ENCODE measurements at regions not wholly inside any gene's neighbourhood (a gene's known extent, or its start where the extent isn't known, plus 50 kb on each side); places are given as distances from the start of the nearest gene placed in this dataset.

- H3K4me1 ChIP-seq = peaks cover 0 to 52% of the 10 kb centered on the region in 2 donors
- no peaks in the 10 kb centered on the region for H3K9me3 ChIP-seq
- no peaks in the 10 kb centered on the region for H3K36me3 ChIP-seq
- TF ChIP-seq, protein P1, sequence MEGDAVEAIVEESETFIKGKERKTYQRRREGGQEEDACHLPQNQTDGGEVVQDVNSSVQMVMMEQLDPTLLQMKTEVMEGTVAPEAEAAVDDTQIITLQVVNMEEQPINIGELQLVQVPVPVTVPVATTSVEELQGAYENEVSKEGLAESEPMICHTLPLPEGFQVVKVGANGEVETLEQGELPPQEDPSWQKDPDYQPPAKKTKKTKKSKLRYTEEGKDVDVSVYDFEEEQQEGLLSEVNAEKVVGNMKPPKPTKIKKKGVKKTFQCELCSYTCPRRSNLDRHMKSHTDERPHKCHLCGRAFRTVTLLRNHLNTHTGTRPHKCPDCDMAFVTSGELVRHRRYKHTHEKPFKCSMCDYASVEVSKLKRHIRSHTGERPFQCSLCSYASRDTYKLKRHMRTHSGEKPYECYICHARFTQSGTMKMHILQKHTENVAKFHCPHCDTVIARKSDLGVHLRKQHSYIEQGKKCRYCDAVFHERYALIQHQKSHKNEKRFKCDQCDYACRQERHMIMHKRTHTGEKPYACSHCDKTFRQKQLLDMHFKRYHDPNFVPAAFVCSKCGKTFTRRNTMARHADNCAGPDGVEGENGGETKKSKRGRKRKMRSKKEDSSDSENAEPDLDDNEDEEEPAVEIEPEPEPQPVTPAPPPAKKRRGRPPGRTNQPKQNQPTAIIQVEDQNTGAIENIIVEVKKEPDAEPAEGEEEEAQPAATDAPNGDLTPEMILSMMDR (IDR thresholded peaks at IDR 0.05) = no peak
- no peak overlapping the region for H3K4me3 ChIP-seq
- H3K27me3 ChIP-seq = no peaks in the 10 kb centered on the region
- peak; percentile 80 for DNase-seq (ENCODE audit: low spot score)
- peak overlapping the region; percentile 65 to 78 for H3K27ac ChIP-seq
These were observed 451.1 kb upstream of the KCNMB2 start for GRCh38 chr3:178084938-178085816.

DNA sequence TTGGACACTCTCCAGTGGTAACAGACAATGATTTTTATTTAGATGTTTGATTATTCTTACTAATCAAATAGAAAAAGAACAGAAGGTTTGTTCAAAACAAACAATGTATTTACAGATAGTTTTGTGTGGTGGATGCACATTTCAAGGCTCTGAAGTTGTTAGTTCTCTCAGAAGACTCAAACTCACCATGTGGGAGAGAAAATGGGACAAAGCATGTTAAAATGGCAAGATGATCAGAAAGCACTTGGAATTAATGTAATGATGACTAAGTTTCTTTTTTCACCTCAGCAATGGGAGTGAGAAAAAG, 450.5 kb upstream of the KCNMB2 start:
- no peaks in the 10 kb centered on the region for H3K9me3 ChIP-seq
- DNase-seq (ENCODE audit: low spot score) = no peak
- TF ChIP-seq, protein P1 (IDR thresholded peaks at IDR 0.05) = no peak
- no peak overlapping the region for H3K4me3 ChIP-seq
- peak overlapping the region in 1 of 2 donors; percentile 78 for H3K27ac ChIP-seq
- no peaks in the 10 kb centered on the region for H3K36me3 ChIP-seq
- peaks cover 0 to 48% of the 10 kb centered on the region in 2 donors for H3K4me1 ChIP-seq
- H3K27me3 ChIP-seq = no peaks in the 10 kb centered on the region

GRCh38 chr3:178086144-178086825, 450.0 kb upstream of the KCNMB2 start:
- H3K4me1 ChIP-seq = peaks cover 0 to 48% of the 10 kb centered on the region in 2 donors
- no peaks in the 10 kb centered on the region for H3K36me3 ChIP-seq
- peak overlapping the region in 1 of 2 donors; percentile 78 for H3K27ac ChIP-seq
- TF ChIP-seq, protein P1 (IDR thresholded peaks at IDR 0.05) = no peak
- H3K9me3 ChIP-seq = no peaks in the 10 kb centered on the region
- no peak overlapping the region for H3K4me3 ChIP-seq
- no peak for DNase-seq (ENCODE audit: low spot score)
- H3K27me3 ChIP-seq = no peaks in the 10 kb centered on the region

GRCh38 chr3:178087376-178087775, 448.9 kb upstream of the KCNMB2 start:
- H3K27me3 ChIP-seq = no peaks in the 10 kb centered on the region
- no peaks in the 10 kb centered on the region for H3K36me3 ChIP-seq
- no peak overlapping the region for H3K27ac ChIP-seq
- H3K9me3 ChIP-seq = no peaks in the 10 kb centered on the region
- H3K4me1 ChIP-seq = peaks cover 0 to 44% of the 10 kb centered on the region in 2 donors
- no peak for DNase-seq (ENCODE audit: low spot score)
- TF ChIP-seq, protein P1 (IDR thresholded peaks at IDR 0.05) = no peak
- no peak overlapping the region for H3K4me3 ChIP-seq

GRCh38 chr3:178088963-178089362, 447.3 kb upstream of the KCNMB2 start:
- Histone ChIP-seq H3K27ac (no peak overlapping the region), H3K4me1 (peaks cover 0 to 32% of the 10 kb centered on the region in 2 donors), H3K27me3 (no peaks in the 10 kb centered on the region), H3K4me3 (no peak overlapping the region), H3K36me3 (no peaks in the 10 kb centered on the region), H3K9me3 (no peaks in the 10 kb centered on the region)
- no peak for DNase-seq (ENCODE audit: low spot score)
- TF ChIP-seq, protein P1 (IDR thresholded peaks at IDR 0.05) = no peak
